HG03520 (cell line): ENCODE measurements at regions not wholly inside any gene's neighbourhood (a gene's known extent, or its start where the extent isn't known, plus 50 kb on each side); places are given as distances from the start of the nearest gene placed in this dataset.
"Not testable (repeated sequence)": the region's sequence is repeated elsewhere in the genome, so short reads cannot be mapped to it uniquely, and the experiment has no call there.

ENCODE experiments used
- ATAC-seq: cut with Tn5 transposase; IDR thresholded peaks from one replicate; pipeline ENCODE4 v1.9.1; 2021; ENCODE audit warnings: mild to moderate bottlenecking, moderate library complexity; ENCODE audit not compliant: unreplicated experiment

DNA sequence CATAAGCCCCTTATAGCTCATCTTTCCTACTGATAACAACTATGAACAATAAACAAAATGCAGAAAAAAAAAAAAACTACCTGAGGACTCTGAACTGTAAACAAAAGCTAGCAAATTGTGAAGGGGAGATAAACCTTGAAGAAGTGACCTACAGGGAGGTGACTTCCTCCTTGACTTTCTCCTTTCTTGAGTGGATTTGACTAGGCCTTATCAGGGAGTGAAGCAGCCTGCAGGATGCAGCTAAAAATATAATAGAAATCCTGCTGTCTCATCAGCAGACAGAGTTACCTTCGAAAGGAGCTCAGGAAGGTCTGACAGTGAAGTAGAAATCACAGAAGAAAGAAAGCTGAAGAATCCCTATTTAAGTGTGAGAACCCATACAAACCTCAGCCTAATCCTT, 322.0 kb upstream of the HTR1E start:
- ATAC-seq: no peak

DNA sequence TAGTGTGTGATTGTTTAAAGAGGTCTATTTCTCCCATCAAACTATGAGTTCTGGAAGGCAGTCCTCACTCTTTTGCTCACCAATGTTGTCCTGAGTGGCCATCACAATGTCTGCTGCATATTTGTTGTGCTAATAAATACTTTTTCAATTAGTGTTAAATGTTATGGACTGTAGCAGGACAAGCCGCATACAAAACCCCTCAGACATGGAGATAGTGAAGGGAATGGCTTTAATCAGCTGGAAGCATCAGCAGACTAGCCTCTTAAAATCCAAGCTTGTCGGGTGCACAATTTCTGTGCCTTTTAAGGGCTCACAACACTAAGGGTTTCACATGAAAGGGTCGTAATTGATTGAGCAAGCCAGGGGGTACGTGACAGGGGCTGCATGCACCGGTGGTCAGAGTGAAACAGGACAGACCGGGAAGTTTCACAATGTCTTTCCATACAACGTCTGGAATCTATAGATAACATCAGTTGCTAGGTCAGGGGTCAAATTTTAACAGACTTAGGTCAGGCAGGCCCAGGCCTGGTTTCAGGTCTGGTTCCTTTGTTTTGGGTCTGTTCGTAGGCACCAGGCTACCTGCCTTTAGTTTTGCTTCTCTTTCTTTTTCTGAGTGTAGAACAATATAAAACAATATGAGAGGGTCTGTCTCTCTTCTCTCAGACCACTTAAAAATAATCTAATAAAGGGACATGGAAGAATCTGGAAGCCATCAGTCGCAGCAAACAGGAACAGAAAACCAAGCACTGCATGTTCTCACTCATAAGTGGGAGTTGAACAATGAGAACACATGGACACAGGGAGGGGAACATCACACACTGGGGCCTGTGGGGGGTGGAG, 327.6 kb upstream of the HTR1E start:
- no peak for ATAC-seq

DNA sequence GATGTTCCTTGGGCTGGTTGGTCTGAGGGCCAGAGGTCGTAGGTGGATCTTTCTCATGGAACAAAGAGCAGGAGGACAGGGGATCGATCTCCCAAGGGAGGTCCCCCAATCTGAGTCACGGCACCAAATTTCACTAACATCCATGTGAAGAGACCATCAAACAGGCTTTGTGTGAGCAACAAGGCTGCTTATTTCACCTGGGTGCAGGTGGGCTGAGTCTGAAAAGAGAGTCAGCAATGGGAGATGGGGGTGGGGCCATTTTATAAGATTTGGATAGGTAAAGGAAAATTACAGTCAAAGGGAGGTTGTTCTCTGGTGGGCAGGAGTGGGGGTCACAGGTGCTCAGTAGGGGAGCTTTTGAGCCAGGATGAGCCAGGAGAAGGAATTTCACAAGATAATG, 334.0 kb upstream of the HTR1E start:
- ATAC-seq: not testable (repeated sequence)

DNA sequence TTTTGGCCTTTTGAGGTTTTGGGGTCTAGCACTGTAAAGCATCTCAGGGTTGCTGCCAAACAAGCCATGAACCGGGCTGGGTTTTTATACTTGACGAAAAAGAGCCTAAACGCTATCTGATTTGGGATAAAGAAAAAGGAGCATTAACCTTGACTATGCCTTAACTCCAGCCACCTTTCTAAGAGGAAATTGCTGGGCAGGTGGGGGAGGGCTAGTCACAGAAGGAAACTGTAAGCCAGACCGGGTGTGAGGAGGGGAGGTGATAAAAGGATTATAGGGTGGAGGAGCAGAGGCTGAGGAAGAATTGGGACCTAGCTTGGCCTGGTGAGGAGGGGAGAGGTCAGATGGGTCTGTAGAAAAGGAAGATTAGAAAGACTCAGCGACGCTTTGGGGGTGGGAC, 335.2 kb upstream of the HTR1E start:
- ATAC-seq: not testable (repeated sequence)

DNA sequence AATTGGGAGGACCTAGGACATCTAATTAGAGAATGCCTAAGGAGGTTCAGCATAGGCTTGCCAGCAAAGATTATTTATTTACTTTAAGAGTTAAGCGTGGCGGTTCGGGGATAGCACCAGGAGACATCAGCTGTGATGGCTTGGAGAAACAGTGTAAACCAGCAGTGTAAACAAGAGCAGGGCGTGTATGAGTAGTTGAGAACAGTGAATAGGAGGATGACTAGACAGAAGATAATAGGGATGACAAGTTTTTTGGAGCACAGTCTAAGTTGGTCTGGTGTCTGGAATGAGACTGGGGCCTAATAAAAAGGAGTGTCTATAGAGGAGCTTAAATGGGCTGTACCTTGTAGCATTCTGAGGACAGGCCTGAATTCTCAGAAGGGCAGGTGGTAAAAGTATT, 338.4 kb upstream of the HTR1E start:
- not testable (repeated sequence) for ATAC-seq

DNA sequence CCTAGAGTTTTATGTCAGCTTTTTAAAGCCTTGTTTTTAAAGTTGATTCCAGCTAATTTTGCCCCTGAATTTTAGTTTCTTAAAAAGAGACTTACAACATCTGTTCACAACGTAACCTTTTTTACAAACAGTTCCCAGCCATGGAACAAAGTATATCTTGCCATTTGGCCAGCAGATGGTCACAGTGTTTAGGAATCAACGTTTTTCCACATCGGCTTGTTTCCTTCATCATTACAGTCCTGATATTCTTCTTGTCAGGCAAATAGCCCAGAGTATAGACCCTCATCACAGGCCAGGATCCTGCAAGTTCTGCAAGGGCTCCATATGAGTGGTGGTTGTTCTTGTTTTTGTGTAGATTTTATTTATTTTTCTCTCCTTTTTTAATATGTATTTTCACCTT, 341.7 kb upstream of the HTR1E start:
- ATAC-seq: no peak

DNA sequence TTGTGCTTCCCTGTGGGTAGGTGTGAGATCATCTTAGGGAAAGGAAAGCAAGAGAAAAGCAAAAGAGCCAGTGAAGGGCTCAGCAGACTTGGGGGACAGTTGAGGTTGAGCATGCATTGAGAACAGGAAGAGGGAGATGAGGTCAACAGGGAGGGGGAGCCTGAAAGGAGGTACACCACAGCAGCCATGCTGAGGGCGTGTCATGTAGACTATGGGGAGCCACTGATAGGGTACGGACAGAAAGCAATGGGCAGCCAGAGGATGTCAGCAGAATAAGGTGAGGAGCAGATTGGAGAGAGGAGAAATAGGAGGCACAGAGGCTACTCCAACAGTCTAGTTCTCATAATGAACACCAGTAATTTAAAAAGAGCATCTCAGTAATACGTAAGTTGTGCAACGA, 351.1 kb upstream of the HTR1E start:
- ATAC-seq: no peak

DNA sequence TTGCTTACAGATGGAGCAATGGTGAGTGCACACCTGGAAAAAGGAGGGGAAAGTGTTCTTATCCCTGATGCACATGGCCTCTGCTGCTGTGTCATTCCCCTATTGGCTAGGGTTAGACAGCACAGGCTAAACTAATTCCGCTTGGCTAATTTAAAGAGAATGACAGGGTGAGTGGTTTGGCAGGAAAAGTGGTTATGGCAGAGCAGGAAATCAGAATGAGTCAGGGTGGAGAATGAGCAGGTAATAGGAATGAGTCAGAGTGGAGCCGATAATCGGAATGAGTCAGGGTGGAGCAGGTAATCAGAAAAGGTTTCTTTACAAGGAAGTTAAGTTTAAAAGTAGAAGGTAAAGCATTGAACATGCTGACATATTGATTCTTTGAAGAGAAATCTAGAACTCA, 355.5 kb upstream of the HTR1E start:
- ATAC-seq: no peak

DNA sequence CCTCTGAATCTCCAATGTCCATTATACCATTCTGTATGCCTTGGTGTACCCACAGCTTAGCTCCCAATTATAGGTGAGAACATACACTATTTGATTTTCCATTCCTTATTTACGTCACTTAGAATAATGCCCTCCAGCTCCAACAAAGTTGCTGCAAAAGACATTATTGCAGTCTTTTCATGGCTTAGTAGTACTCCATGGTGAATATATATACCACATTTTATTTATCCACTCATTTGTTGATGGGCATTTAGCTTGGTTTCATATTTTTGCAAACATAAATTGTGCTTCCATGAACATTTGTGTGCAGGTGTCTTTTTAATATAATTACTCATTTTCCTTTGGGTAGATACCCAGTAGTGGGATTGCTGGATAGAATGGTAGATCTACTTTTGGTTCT, 374.1 kb upstream of the HTR1E start:
- ATAC-seq: no peak

DNA sequence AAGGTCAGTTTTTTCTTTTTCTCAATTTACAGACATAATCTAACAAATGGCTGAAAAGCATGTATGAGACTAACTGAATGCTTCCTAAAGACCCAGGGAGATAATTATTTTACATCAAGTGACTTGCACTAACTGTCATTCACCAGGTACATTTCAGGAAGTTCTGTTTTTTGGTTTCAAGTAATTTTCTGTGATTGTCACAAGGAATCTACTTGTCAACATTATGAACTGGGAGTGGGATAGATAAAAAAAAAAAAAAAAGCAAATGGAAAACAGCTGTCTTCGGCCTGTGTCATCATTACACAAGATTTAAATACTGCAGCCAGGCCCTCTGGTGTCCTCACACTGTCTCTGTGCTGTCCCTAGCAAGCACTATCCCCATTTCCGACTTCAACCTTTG, 379.0 kb upstream of the HTR1E start:
- no peak for ATAC-seq

DNA sequence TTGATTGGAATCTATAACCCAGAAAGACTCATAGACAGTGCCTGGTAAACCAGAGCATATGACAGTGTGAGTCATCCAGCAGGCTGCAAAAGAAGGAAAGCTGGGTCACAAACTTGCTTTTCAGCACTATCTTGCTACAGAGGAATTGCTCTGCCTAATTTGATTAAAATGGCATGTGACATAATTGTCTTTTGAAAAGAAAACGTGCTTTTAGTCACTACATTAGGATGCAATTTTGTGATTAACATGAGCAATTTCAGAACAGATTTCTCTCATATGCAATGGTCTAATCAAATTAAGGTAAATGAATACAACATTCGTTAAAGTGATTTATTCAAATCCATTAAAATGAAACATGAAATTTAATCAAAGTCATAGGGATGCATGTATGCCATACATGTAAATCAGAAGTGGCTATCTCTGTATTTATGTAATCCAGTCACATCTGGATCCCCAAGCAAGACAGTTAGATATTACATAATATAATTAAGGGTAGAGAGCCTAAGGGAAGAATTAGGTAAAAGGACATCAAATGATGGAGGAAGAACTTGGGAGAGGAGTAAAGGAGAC, 400.0 kb upstream of the HTR1E start:
- no peak for ATAC-seq

DNA sequence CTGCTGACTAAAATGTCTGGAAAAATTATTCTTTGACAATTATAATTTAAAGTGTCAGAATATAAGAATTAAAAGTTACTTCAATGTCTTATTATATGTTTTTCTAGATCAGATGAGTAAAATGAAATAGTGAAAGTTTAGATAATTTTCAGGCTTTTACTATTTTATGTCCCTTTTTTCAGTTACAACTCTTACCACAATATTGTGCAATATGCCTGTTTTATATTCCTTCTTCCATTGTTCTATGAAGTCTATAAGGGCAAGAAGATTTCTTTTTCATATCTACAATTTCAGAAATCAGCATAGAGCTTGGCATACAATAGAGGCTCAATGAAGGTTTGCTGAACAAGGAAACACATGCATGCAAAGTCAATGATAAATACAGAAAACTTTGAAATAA, 401.2 kb upstream of the HTR1E start:
- ATAC-seq: no peak

DNA sequence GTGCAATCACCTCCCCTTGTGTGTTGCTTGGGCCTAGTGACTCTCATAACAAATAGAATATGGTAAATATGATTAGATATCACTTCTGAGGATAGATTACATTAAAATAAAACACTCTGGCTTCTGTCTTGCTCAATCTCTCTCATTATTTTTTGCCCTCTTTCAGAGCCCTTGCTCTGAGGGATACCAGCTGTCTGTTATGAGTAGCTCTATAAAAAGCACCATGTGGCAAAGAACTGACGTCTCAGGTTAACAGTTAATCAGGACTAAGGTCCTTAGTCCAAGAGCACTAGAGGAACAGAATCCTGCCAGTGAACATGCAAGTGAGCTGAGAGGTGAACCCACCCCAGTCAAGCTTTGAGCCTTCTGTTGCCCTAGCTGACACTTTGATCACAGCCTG, 402.2 kb upstream of the HTR1E start:
- ATAC-seq: no peak

DNA sequence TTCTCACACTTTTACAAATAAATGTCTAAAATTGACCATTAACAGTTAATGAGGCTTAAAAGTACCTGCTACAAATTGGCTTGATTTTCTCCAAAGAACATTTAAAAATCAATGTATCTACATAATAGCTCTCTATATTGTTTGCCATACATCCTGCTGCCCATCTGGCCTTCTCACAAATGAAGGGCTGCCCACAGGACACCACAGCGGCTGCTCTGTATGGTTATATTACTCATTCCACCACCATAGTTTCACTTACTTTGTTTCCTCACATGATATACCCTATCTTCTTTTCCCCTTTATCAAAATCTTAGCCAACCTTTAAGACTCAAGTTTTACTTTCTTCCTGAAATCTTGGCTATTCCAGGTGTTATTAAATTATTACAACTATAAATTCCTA, 407.7 kb upstream of the HTR1E start:
- no peak for ATAC-seq

DNA sequence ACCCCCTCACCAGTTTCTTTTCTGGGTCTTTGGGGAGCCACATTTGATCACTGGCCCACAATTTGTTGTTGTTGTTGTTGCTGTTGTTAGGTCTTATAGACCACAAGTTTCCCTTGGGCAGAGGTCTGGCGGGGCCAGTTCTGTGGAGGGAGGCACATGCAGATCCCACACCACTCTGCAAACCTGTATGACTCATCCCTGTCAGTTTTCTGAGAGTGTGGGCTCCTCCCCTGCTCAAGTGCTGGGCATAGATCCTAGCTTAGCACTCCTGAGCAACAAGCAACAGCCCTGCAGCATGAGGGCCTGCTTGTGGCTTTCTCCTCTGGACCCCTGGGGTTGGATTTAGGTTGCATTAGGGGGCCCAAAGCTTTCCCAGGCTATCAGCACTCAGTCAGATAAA, 411.1 kb upstream of the HTR1E start:
- no peak for ATAC-seq

DNA sequence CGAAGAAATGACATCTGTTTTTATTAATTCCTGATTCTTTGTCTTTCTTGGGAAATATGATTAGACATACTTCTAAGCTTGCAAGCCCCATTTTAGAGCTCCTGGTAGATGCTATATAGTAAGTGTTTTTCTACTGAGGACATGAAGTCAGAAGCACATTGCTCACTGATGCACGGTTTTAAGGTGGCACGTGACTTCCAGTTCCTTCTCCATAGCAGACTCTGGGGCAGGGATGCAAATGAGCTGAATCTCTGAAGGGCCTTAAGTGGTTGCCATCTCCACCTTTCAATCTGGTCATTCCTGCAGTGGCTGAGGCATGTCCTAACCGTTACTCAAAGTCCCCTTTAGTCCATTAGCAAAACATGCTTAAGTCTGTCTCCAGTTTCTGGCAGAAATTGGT, 421.2 kb upstream of the HTR1E start:
- no peak for ATAC-seq

DNA sequence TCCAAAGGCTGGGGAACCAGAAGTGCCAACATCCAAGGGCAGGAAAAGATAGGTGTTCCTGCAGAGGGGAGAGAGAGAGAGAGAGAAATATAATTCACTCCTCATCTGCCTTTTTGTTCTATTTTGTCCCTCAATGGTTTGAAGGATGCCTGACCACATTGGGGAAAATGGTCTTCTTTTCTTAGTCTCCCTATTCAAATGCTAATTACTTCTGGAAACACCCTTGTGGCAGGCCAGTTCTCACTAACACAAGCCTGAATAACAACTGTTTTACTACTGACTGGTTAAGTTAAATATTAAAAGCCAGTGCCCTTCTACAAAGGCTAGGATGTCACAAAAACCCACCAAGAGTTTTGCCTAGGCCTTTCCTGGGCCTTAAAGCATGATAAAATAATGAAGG, 425.4 kb upstream of the HTR1E start:
- ATAC-seq: no peak

DNA sequence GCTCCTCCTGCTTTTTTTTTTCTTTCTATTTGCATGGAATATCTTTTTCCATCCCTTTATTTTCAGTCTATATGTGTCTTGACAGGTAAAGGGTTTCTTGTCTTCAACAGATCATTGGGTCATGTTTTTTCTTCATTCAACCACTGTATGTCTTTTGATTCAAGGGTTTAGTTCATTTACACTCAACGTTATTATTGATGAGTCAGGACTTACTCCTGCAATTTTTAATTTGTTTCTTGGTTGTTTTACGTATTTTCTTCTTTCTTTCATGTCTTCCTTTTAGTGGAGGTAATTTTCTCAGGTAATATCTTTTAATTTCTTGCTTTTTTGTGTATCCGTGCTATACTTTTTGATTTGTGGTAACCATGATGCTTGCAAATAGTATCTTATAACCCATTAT, 429.1 kb upstream of the HTR1E start:
- no peak for ATAC-seq

DNA sequence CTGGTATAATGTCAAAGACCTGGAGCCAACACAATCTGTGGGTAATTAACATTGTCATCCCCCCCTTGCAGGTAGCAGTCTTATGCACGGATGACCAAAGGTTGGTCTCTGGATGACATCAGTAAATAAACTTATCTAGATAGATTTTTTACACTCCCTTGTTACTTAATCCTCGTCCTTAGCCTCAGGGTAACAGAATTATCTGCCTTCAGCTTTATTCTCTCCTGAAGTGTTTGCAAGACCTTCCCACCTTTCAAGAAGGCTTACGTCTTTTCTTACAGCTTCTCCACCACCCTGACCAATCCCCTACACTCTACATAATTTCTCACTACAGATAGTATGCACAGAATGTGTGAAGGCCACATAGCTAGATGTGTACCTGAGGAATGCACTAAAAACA, 434.8 kb upstream of the HTR1E start:
- no peak for ATAC-seq

DNA sequence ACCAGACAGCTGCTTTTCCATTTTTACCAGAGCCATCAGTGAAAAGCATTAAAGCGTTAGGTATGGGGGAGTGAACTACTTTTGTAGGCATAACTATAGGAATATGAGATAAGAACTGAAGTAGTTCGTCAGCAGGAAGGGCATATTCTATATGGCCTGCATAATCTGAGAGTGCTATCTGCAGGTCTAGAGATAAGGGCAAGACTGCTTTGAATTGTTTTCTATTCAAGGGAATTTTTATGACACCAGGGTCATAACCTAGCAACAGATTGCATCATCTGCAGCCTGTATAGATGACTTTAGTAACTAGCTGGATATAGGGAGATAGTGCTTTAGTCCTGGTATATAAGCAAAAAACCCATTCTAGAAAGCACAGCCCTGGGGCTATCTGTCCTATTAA, 437.3 kb upstream of the HTR1E start:
- no peak for ATAC-seq

DNA sequence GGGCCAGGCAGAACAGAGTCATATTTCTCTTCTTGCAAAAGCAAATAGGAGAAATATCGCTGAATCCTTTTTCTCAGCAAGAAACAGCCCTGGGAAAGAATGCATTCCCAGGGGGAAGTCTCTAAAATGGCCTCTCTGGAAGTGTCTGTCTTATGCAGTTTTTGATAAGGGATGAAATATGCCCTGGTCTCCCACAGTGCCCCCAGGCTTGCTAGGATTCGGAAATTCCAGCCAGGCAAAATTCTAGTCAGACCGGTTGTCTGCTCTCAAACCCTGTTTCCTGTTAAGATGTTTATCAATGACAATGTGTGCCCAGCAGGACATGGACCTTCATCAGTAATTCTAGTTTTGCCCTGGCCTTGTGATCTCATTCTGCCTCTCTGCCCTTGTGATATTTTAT, 448.3 kb upstream of the HTR1E start:
- ATAC-seq: not testable (repeated sequence)

DNA sequence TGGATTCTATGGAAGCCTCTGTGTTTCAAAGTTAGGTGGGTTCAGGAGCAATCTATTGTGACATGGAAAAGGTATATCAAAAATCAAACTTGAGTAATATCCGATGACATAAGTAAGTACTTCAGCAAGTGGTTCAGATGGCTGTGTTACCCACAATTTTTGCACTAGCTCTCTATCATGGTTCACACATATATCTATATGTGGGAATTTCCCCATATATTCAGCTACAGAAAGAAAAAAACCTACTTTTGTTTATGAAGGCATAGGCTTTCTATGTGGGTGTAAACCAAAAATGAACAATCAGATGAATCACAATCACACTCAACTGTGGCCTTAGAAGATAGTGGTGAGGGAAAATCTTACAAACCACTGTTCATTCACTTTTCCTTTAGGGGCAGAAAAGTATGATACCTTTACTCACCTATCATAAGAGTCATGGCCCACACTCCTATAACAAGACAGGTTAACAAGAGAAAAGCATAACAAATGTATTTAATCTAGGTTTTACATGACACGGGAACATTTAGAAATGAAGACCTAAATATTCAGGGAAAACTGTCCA, 449.6 kb upstream of the HTR1E start:
- ATAC-seq: no peak

DNA sequence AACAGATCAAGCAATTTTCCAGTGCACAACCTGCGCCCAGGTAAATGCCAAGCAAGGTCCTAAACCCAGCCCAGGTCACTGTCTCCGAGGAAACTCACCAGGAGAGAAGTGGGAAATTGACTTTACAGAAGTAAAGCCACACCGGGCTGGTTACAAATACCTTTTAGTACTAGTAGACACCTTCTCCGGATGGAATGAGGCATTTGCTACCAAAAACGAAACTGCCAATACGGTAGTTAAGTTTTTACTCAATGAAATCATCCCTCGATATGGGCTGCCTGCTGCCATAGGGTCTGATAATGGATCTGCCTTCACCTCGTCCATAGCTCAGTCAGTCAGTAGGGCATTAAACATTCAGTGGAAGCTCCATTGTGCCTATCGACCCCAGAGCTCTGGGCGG, 459.0 kb upstream of the HTR1E start:
- ATAC-seq: not testable (repeated sequence)
